Renal cortex interstitium (tissue), 11 donors: ENCODE measurements at regions not wholly inside any gene's neighbourhood (a gene's known extent, or its start where the extent isn't known, plus 50 kb on each side); places are given as distances from the start of the nearest gene placed in this dataset.
A peak's percentile ranks its signal among the peaks of the same experiment; 100 is the strongest.
"Not testable (repeated sequence)": the region's sequence is repeated elsewhere in the genome, so short reads cannot be mapped to it uniquely, and the experiment has no call there.

Experiments used
- DNase-seq, 11 donors: peaks; one replicate each; pipeline ENCODE4 v3.0.0-alpha.2; 2013; ENCODE audit warnings: low read depth in 9 of 11, low spot score in 4 of 11; ENCODE audit errors: extremely low read depth in 1 of 11

DNA sequence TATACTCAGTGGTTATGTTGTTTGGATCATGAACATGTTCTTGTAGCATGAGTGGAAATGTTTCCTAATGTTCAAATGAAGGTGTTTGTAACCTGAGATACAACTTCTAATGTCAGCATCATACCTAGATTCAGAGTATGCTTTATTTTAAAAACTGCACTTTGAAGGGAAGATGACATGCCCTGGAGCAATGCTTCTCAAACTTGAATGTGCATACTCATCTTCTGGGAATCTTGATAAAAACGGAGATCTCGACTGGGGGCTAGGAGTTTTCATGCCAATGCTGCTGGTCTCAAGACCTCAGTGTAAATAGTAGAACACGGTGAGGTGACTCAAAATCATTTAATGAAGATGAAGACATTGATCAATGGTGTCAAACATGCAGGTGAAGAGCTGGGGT lies 440.0 kb upstream of the NOX3 start:
- no peak for DNase-seq

DNA sequence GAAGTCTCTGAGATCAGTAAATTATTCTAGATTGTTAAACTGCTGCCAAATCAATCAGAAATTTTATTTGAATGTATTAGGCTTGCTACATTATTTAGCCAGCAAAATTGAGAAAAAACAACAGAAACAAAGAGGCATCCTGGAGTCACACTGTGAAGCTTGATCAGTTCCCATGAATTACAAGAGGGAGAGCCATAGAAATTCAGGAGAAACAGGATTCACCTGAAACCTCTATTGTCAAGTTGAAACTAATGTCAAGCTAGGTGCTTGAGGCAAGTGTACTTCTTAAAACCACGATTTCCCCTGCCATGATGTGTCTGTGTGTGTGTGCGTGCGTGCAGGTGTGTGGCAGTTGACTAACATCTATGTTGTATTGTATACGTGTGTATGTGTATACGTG lies 439.1 kb upstream of the NOX3 start:
- DNase-seq, result no peak

DNA sequence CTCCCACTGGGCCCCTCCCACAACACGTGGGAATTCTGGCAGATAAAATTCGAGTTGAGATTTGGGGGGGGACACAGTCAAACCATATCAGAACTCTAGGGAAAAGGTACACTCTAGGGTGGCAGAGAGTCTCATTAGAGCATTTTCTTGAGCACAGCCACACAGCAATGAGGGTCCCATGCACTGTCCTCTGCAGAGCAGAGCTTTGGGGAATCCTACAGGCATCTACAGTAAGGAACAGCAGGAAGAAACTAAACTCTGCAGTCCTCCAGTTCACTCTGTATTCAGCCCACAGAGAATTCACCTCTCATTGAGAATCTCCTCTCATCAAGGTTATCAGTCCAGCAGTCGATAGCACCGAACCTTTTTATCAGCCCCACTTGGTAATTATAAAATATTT lies 438.6 kb upstream of the NOX3 start:
- no peak for DNase-seq

DNA sequence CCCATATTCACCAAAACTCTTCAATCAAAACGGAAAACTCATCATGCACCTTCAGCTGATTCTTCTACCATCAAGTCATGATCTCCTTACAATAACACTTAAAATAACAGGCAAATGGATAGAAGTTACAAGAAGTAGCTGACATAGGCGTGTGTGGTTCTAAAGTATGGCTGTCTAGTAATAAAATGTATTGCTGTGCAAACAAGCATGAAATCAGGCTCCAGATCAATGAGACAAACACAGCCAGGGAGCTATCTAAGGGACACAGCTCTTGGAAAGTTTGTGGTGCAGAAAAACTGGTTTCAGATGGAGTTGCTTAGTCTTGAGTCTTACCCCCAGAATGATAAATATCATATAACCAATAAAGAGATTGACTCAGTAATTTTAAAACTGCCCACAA lies 434.8 kb upstream of the NOX3 start:
- no peak for DNase-seq

DNA sequence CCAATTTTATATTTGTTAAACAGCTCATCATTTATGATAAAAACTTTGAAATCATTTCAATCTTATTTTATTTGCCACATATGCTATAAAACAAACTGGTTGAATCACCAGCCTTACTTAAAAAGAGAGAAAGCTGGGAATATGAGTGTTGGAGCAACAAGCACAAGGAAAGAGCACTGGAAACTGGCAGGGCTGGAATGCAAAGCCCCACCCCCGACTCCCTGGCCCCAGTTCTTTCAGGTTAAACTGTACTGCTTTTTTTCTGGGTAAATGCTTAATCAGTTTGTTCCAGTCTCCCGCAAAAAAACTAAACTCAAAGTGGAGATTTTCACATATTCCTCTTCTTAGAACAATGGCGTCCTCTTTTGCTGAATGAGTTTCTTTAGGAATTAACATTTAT lies 433.8 kb upstream of the NOX3 start:
- DNase-seq, result peak in 1 of 11 donors; percentile 25

DNA sequence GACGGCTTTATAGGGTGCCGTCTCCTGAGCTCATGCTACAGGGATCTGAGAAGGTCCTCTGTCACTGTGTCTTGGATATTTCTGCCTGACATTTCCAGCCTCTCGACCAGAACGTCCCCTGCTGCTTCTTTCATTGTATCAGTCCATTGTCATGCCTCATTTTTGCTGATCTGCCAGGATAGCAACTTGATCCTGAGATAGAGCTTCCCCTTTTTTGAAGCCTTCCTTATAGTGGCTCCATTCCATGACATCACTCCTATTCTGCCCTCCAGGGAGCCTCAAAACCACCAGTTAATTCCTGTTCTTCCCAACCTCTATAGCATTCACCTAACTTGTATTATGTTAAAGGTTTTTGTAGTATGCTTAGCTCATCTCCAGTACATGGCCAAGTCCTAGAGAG lies 431.8 kb upstream of the NOX3 start:
- no peak for DNase-seq

DNA sequence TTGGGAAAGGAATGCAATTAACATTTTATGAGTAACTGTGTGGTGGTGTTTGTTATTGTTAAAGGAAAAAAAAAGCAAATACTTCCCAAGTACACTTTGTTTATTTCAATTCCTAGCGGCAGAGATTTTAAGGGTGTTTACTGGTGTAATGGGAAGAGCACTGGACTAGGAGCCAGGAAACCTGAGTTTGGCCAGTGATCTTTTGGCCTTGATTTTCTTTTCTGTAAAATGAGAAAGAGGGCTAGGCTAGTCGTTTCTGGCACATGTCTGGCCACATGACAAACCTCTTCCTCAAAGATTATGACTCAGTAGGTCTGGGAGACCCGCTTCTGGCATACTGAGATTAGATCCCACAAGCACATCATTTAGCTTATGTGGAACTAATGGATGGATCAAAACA lies 428.1 kb upstream of the NOX3 start:
- no peak for DNase-seq

DNA sequence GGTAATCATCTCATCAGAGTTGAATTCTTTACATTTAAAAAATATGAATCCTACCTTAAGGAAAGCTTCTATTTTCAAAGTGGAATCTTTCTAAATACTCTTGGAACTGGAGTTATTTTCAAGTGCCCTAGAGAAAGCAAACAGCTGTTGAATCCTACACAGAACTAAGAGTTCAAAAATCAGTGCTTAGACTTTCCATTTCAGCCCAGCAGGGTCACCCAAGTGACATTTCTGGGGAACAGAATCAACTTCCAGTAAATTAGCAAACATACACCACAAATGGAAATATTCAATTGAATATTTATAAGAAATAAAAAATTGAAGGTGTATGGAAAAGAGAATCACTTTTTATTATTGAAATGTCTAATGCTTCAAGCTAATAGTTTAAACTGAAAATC lies 427.7 kb upstream of the NOX3 start:
- peak in 5 of 11 donors; percentile 14 to 39 (median 32) for DNase-seq

DNA sequence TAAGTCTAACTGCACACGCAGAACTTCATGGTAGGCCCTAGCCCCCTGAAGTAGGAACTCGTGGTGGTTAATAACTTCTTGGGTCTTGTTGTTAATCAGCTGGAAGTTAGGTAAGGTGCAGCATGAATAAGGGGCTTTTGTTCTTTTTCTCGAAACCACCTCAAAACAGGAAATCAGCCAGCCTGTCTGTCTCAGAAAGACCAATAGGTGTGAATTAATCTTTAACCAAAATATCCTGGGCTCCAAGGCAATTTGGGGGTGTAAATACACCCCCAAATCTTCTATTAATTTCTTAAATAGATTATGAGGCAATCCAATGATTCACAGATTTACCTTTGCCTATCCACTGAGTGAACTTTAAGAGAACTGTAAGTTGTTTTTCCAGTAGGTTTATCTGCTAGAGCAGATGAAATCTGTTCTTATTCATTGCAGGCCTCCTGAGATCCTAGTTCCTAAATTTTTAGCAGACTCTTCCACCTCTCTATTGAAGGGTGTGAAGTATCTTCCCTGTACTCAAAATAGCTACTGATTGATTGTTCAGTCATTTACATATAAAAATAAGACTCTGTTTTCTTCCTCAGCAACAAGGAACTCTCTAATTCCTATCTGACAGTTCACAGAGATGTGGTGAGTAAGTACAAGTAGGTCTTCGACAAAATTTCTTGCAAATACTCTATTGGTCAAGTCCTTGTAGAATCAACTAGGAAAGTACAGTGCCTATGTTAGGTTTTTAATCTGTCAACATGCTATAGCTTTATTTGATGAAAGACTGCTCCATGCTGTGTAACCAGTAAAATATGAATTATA lies 427.1 kb upstream of the NOX3 start:
- no peak for DNase-seq

DNA sequence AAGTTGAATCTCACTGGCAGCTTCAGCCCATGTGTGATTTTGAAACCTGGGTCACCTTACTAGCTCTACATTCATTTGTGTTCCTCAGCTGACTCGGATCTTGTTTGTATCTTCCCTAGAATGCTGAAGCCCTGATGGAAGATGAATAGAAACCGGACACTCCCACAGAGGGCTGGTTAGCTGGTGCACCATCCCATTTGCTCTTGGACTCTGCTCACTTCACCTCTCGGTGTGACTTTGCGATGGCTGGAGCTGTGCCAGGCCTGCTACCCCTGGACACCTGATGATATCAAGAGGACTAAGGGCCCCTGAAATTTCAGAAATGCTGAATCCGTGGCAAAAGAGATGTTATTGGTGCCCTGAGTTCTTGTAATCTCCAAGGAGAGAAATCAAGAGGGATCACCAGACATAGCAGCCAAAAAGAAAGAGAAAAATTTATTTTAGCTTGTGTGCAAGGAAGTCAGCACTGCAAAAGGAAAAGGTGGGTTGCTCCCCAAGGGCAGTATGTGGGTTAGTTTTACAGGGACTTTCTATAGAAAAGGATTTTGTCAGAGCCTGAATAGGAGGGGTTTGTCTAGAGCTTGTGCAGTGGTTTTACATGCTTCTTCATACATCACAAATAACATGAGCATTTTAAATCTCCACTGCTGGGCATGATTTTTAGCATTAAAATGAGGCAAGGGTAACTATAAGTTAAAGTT lies 426.3 kb upstream of the NOX3 start:
- no peak for DNase-seq

DNA sequence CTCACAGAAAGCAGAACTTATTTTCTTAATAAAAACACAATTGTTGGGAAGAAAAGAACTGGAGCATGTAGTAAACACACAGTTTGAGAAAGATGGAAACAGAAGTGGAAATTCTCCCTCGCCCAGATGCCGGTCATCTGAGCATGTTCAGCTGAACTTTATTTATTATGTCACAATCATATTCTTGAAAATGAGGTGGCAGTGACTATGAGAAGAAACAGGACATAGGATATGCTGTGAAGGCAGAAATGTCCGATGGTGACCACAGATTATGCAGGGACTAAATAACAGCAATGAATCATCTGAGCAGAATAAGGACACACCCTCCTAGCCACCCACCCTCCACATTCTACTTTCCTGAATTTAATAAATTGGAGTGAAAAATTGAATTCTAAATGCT lies 425.3 kb upstream of the NOX3 start:
- DNase-seq, result no peak

DNA sequence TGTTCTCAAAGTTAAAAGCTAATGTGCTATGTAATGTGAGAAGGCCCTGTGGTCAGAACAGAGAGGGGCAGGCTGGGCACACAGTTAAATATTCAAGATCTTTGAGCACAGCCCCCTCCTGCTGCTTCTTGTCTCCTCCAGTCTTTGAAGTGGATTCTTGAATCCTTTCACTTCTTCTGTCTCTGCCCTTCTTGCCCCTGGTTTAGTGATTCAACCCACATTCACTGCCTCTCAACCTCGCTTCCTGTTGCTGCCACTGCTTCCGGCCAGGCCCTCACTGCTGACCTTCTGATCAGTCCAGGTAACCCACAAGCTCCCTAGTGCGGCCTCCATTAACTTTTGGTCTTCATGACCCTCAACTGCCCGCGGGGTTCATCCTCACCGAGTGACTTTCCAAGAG lies 417.3 kb upstream of the NOX3 start:
- DNase-seq, result no peak

DNA sequence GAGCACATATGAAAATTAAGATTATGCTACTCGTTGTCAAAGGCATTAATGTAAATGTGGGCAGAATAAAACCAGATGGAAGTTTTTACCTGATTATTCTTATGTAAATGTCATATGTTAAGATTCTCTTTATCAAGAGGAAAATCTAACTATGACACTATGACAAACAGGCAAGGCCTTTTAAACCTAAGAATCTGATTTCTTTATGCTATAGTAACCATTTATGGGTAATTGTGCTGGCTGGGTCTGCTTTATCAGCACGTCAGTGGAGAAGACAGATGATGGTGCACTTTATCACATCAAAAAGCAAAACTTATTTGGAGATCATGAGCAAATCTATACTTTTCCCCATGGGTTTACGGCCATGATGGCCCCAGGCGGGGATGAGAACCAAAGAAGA lies 412.0 kb upstream of the NOX3 start:
- no peak for DNase-seq

DNA sequence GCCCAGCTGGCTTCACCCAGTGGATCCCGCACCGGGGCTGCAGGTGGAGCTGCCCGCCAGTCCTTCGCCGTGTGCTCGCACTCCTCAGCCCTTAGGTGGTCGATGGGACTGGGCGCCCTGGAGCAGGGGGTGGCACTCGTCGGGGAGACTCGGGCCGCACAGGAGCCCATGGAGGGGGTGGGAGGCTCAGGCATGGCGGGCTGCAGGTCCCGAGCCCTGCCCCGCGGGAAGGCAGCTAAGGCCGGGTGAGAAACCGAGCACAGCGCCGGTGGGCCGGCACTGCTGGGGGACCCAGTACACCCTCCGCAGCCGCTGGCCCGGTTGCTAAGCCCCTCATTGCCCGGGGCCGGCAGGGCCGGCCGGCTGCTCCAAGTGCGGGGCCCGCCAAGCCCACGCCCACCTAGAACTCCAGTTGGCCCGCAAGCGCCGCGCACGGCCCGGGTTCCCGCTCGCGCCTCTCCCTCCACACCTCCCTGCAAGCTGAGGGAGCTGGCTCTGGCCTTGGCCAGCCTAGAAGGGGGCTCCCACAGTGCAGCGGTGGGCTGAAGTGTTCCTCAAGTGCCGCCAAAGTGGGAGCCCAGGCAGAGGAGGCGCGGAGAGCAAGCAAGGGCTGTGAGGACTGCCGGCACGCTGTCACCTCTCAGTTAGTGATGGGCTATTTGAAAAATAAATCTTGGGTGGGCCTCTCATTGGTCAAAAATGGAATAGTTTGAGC lies 411.2 kb upstream of the NOX3 start:
- not testable (repeated sequence) for DNase-seq

DNA sequence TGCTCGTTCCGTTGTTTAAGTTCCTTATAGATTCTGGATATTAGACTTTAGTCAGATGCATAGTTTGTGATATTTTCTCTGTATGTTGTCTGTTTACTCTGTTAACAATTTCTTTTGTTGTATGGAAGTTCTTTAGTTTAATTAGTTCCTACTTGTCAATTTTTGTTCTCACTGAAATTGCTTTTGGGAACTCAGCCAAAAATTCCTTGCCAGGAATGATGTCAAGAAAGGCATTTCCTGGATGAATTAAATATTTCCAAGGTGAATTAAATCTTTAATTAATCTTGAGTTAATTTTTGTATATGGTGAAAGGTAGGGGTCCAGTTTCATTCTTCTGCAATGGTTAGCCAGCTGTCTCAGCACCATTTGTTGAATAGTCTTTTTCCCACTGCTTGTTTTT lies 406.2 kb upstream of the NOX3 start:
- DNase-seq, result no peak

DNA sequence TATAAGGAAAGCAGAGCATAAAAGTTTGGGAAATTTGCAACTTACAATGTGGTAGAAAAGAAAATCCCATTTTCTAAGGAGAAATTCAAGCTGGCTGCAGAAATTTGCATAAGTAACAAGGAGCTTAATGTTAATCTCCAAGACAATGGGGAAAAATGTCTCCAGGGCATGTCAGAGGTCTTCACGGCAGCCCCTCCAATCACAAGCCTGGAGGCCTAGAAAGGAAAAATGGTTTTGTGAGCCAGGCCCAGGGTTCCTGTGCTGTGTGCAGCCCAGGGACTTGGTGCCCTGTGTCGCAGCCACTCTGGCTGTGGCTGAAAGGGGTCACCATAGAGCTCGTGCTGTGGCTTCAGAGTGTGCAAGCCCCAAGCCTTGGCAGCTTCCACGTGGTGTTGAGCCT lies 403.3 kb upstream of the NOX3 start:
- not testable (repeated sequence) for DNase-seq

DNA sequence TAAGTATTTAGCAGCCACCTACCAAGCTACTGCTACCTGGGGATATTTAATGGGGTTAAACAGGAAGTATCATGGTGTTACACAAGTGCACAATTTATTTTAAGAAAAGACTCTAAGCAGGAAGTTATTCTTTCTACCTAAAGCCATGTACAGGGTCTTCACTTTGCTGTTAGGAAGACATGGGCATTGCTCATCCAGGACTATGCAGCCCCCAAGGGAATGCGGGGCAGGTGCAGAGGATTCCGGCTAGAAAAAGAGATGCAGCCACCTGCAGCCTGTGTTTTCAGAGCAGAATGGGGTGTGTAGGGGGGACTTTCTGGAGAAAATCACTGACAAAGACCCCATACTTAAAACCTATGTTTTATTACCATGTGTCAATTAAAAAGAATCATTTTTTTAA lies 399.1 kb upstream of the NOX3 start:
- DNase-seq, result no peak

DNA sequence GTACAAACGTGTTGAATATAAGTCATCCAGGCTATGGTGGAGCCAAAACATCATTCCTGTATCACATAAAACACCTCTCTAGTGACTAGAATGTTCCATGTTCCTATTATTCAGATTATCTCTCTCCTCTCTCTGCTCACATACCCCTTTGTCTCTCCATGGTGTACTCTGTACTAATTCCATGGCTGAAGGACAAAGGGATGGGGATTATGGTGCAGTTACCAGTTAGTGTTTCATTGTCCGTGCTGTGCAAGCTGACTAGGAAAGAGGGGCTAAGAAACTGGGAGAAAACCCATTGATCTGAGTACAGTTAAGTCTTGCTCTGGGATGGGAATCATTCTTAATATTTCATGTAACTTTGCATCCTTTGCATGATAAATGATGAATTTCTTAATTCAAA lies 397.4 kb upstream of the NOX3 start:
- DNase-seq, result no peak

DNA sequence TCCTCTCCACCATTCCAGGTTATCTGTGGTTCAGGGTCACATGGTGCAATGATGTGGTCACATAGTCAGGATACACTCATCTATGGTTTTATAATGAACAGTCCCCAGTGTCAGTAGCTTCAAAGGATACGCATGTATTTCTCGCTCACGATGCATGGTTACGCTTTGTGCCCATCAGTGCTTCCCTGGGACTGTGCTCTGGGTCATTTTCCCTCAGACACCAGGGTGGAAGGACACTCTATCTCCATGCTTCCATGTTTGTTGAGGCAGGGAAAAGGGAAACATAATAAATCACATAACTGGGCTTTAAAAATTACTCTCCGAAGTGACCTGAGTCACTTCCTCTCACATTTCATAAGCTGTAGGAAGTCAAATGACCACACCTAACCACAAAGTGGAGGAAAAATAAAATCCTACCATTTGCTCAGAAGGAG lies 394.8 kb upstream of the NOX3 start:
- peak in 2 of 11 donors; percentile 12 to 22 for DNase-seq

DNA sequence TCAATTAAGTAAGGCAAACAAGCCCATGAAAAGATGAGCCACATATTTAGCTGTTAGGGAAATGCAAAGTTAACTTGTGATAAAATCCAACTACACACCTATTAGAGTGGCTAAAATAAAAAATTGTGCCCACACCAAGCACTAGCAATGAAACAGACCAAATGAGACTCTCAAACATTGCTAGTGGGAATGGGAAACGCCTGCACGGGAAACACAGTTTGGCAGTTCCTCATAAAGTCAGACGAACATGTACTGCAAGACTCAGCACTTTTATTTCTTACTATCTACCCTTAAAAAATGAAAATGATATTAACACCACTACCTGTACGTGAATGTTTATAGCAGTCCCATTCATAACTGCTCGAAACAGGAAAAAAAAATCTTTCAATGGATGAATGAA lies 392.1 kb upstream of the NOX3 start:
- no peak for DNase-seq
